ENCODE measurements at regions not wholly inside any gene's neighbourhood (a gene's known extent, or its start where the extent isn't known, plus 50 kb on each side); places are given as distances from the start of the nearest gene placed in this dataset.
"Not testable (repeated sequence)": the region's sequence is repeated elsewhere in the genome, so short reads cannot be mapped to it uniquely, and the experiment has no call there.

GRCh38 chr9:115533511-115533910 is 415.6 kb upstream of the TNC start:
- Mint-ChIP-seq H3K27ac (no peak overlapping the region), H3K36me3 (ENCODE audit: low read depth) (no peaks in the 10 kb centered on the region), H3K9me3 (no peaks in the 10 kb centered on the region), H3K4me1 (ENCODE audit: low read depth) (no peaks in the 10 kb centered on the region), H3K4me3 (no peak overlapping the region), H3K27me3 (peaks cover 19% of the 10 kb centered on the region)

GRCh38 chr9:115540091-115540490 is 422.1 kb upstream of the TNC start:
- H3K9me3 Mint-ChIP-seq = no peaks in the 10 kb centered on the region
- H3K27ac Mint-ChIP-seq = no peak overlapping the region
- no peaks in the 10 kb centered on the region for H3K4me1 Mint-ChIP-seq (ENCODE audit: low read depth)
- peaks cover 11% of the 10 kb centered on the region for H3K27me3 Mint-ChIP-seq
- H3K4me3 Mint-ChIP-seq = no peak overlapping the region
- no peaks in the 10 kb centered on the region for H3K36me3 Mint-ChIP-seq (ENCODE audit: low read depth)

- Mint-ChIP-seq H3K36me3 (ENCODE audit: low read depth) (no peaks in the 10 kb centered on the region), H3K4me3 (no peak overlapping the region), H3K4me1 (ENCODE audit: low read depth) (no peaks in the 10 kb centered on the region), H3K27me3 (peaks cover 11% of the 10 kb centered on the region), H3K27ac (no peak overlapping the region), H3K9me3 (no peaks in the 10 kb centered on the region)
Observed at GRCh38 chr9:115543511-115543910, 425.6 kb upstream of the TNC start.

- no peak overlapping the region for H3K4me3 Mint-ChIP-seq
- no peaks in the 10 kb centered on the region for H3K4me1 Mint-ChIP-seq (ENCODE audit: low read depth)
- peaks cover 6% of the 10 kb centered on the region for H3K27me3 Mint-ChIP-seq
- no peaks in the 10 kb centered on the region for H3K36me3 Mint-ChIP-seq (ENCODE audit: low read depth)
- H3K9me3 Mint-ChIP-seq = no peaks in the 10 kb centered on the region
- H3K27ac Mint-ChIP-seq = no peak overlapping the region
Observed at GRCh38 chr9:115548609-115549260, 430.8 kb upstream of the TNC start.

GRCh38 chr9:115551396-115551795 is 433.4 kb upstream of the TNC start:
- H3K27ac Mint-ChIP-seq = no peak overlapping the region
- no peaks in the 10 kb centered on the region for H3K4me1 Mint-ChIP-seq (ENCODE audit: low read depth)
- no peaks in the 10 kb centered on the region for H3K36me3 Mint-ChIP-seq (ENCODE audit: low read depth)
- no peak overlapping the region for H3K4me3 Mint-ChIP-seq
- H3K27me3 Mint-ChIP-seq = peaks cover 10% of the 10 kb centered on the region
- peaks cover 12% of the 10 kb centered on the region for H3K9me3 Mint-ChIP-seq

- peaks cover 10% of the 10 kb centered on the region for H3K27me3 Mint-ChIP-seq
- H3K27ac Mint-ChIP-seq = no peak overlapping the region
- no peak overlapping the region for H3K4me3 Mint-ChIP-seq
- peaks cover 22% of the 10 kb centered on the region for H3K9me3 Mint-ChIP-seq
- no peaks in the 10 kb centered on the region for H3K36me3 Mint-ChIP-seq (ENCODE audit: low read depth)
- no peaks in the 10 kb centered on the region for H3K4me1 Mint-ChIP-seq (ENCODE audit: low read depth)
Observed at GRCh38 chr9:115553060-115553773, 435.3 kb upstream of the TNC start.

- Mint-ChIP-seq H3K36me3 (ENCODE audit: low read depth) (no peaks in the 10 kb centered on the region), H3K27ac (no peak overlapping the region), H3K4me1 (ENCODE audit: low read depth) (no peaks in the 10 kb centered on the region), H3K9me3 (peaks cover 22% of the 10 kb centered on the region), H3K27me3 (peaks cover 10% of the 10 kb centered on the region), H3K4me3 (no peak overlapping the region)
Observed at GRCh38 chr9:115556432-115556831, 438.5 kb upstream of the TNC start.

GRCh38 chr9:115575147-115575546 is 457.2 kb upstream of the TNC start:
- Mint-ChIP-seq H3K27me3 (peaks cover 3% of the 10 kb centered on the region), H3K9me3 (no peaks in the 10 kb centered on the region), H3K36me3 (ENCODE audit: low read depth) (no peaks in the 10 kb centered on the region), H3K27ac (no peak overlapping the region), H3K4me1 (ENCODE audit: low read depth) (no peaks in the 10 kb centered on the region), H3K4me3 (no peak overlapping the region)

- H3K27me3 Mint-ChIP-seq, H3K4me3 Mint-ChIP-seq, H3K27ac Mint-ChIP-seq: not testable (repeated sequence)
Observed at GRCh38 chr9:115585458-115585857, 467.5 kb upstream of the TNC start.

GRCh38 chr9:115587310-115587709 is 469.4 kb upstream of the TNC start:
- peaks cover 3% of the 10 kb centered on the region for H3K27me3 Mint-ChIP-seq
- H3K9me3 Mint-ChIP-seq = no peaks in the 10 kb centered on the region
- no peak overlapping the region for H3K4me3 Mint-ChIP-seq
- H3K27ac Mint-ChIP-seq = no peak overlapping the region
- no peaks in the 10 kb centered on the region for H3K36me3 Mint-ChIP-seq (ENCODE audit: low read depth)
- no peaks in the 10 kb centered on the region for H3K4me1 Mint-ChIP-seq (ENCODE audit: low read depth)

More at GRCh38 chr9:115585458-115585857, 467.5 kb upstream of the TNC start:
- not testable (repeated sequence) for H3K36me3 Mint-ChIP-seq (ENCODE audit: low read depth); H3K4me1 Mint-ChIP-seq (ENCODE audit: low read depth); H3K9me3 Mint-ChIP-seq

- H3K27ac Mint-ChIP-seq = no peak overlapping the region
- H3K4me1 Mint-ChIP-seq (ENCODE audit: low read depth) = no peaks in the 10 kb centered on the region
- H3K36me3 Mint-ChIP-seq (ENCODE audit: low read depth) = no peaks in the 10 kb centered on the region
- H3K9me3 Mint-ChIP-seq = no peaks in the 10 kb centered on the region
- peaks cover 6% of the 10 kb centered on the region for H3K27me3 Mint-ChIP-seq
- H3K4me3 Mint-ChIP-seq = no peak overlapping the region
Observed at GRCh38 chr9:115590011-115590410, 472.1 kb upstream of the TNC start.

GRCh38 chr9:115591584-115591984 is 473.6 kb upstream of the TNC start:
- H3K27me3 Mint-ChIP-seq = peaks cover 19% of the 10 kb centered on the region
- H3K4me3 Mint-ChIP-seq = no peak overlapping the region
- H3K9me3 Mint-ChIP-seq = no peaks in the 10 kb centered on the region
- H3K27ac Mint-ChIP-seq = no peak overlapping the region
- H3K4me1 Mint-ChIP-seq (ENCODE audit: low read depth) = no peaks in the 10 kb centered on the region
- no peaks in the 10 kb centered on the region for H3K36me3 Mint-ChIP-seq (ENCODE audit: low read depth)

GRCh38 chr9:115593587-115594091 is 475.7 kb upstream of the TNC start:
- Mint-ChIP-seq H3K9me3 (no peaks in the 10 kb centered on the region), H3K36me3 (ENCODE audit: low read depth) (no peaks in the 10 kb centered on the region), H3K4me1 (ENCODE audit: low read depth) (no peaks in the 10 kb centered on the region), H3K27ac (no peak overlapping the region), H3K27me3 (peaks cover 28% of the 10 kb centered on the region), H3K4me3 (no peak overlapping the region)

- Mint-ChIP-seq H3K4me1 (ENCODE audit: low read depth) (no peaks in the 10 kb centered on the region), H3K27ac (no peak overlapping the region), H3K36me3 (ENCODE audit: low read depth) (no peaks in the 10 kb centered on the region), H3K9me3 (no peaks in the 10 kb centered on the region), H3K4me3 (no peak overlapping the region), H3K27me3 (peaks cover 28% of the 10 kb centered on the region)
Observed at GRCh38 chr9:115594557-115594956, 476.6 kb upstream of the TNC start.

GRCh38 chr9:115596021-115596745 is 478.2 kb upstream of the TNC start:
- Mint-ChIP-seq H3K36me3 (ENCODE audit: low read depth) (no peaks in the 10 kb centered on the region), H3K27ac (no peak overlapping the region), H3K27me3 (peaks cover 28% of the 10 kb centered on the region)

More at GRCh38 chr9:115596021-115596745, 478.2 kb upstream of the TNC start:
- no peak overlapping the region for H3K4me3 Mint-ChIP-seq
- no peaks in the 10 kb centered on the region for H3K9me3 Mint-ChIP-seq
- no peaks in the 10 kb centered on the region for H3K4me1 Mint-ChIP-seq (ENCODE audit: low read depth)

Data from stimulated activated naive CD8-positive, alpha-beta T cell treated with anti-CD3 and anti-CD28 coated beads, Interleukin-15, Interleukin-2, amounts not matched to agents 100 ng/mL and 50 ng/mL, for 24 hours (primary cell).